NOMO-1 treated with dmso at 0.1 percent for 144 hours (cell line): ENCODE measurements at regions not wholly inside any gene's neighbourhood (a gene's known extent, or its start where the extent isn't known, plus 50 kb on each side); places are given as distances from the start of the nearest gene placed in this dataset.
"Not testable (repeated sequence)": the region's sequence is repeated elsewhere in the genome, so short reads cannot be mapped to it uniquely, and the experiment has no call there.

Experiments
- DNase-seq: peaks from one replicate; lab custom pipeline; 2025; ENCODE audit not compliant: unreplicated experiment; lab: John Stamatoyannopoulos, UW

GRCh38 chr9:36521148-36521547 is 51.5 kb upstream of the MELK start:
- no peak for DNase-seq

GRCh38 chr9:36517131-36517530 is 55.6 kb upstream of the MELK start:
- no peak for DNase-seq

- no peak for DNase-seq
These were observed 68.5 kb upstream of the MELK start for GRCh38 chr9:36504156-36504555.

- DNase-seq, result no peak
These were observed 69.3 kb upstream of the MELK start for GRCh38 chr9:36503172-36504088.

- DNase-seq, result no peak
These were observed 71.0 kb upstream of the MELK start for GRCh38 chr9:36501727-36502126.

- not testable (repeated sequence) for DNase-seq
These were observed 71.8 kb upstream of the MELK start for GRCh38 chr9:36500931-36501330.

- no peak for DNase-seq
These were observed 73.4 kb upstream of the MELK start for GRCh38 chr9:36499174-36499890.

- not testable (repeated sequence) for DNase-seq
These were observed 79.1 kb upstream of the MELK start for GRCh38 chr9:36493564-36493963.

GRCh38 chr9:36492865-36493264 is 79.8 kb upstream of the MELK start:
- DNase-seq, result no peak

- DNase-seq, result no peak
These were observed 83.2 kb upstream of the MELK start for GRCh38 chr9:36489453-36489852.

- DNase-seq, result no peak
These were observed 84.3 kb upstream of the MELK start for GRCh38 chr9:36488389-36488756.

- peak; percentile 56 for DNase-seq
These were observed 85.0 kb upstream of the MELK start for GRCh38 chr9:36487482-36488388.

- DNase-seq, result no peak
These were observed 85.7 kb upstream of the MELK start for GRCh38 chr9:36486933-36487481.

- DNase-seq, result no peak
These were observed 86.3 kb upstream of the MELK start for GRCh38 chr9:36486329-36486932.

- DNase-seq, result no peak
These were observed 85.7 kb upstream of the RNF38 start for GRCh38 chr9:36485647-36486328.

- no peak for DNase-seq
These were observed 84.1 kb upstream of the RNF38 start for GRCh38 chr9:36484124-36484523.

- no peak for DNase-seq
These were observed 79.0 kb upstream of the RNF38 start for GRCh38 chr9:36479101-36479500.

- DNase-seq, result no peak
These were observed 71.3 kb upstream of the RNF38 start for GRCh38 chr9:36471359-36471758.

- DNase-seq, result no peak
These were observed 70.7 kb upstream of the RNF38 start for GRCh38 chr9:36470643-36471290.
